IPS-18a (cell line): ENCODE measurements at regions not wholly inside any gene's neighbourhood (a gene's known extent, or its start where the extent isn't known, plus 50 kb on each side); places are given as distances from the start of the nearest gene placed in this dataset.
A peak's percentile ranks its signal among the peaks of the same experiment; 100 is the strongest.

Experiments used
- H3K27ac ChIP-seq: one replicate; pipeline ENCODE4 v1.5.1; 2013; ENCODE audit warnings: low read length
- H3K27me3 ChIP-seq: one replicate; pipeline ENCODE4 v1.6.1; 2013; ENCODE audit warnings: mild to moderate bottlenecking, low read length; ENCODE audit not compliant: control insufficient read depth, insufficient read depth
- H3K36me3 ChIP-seq: one replicate; pipeline ENCODE4 v1.6.1; 2013; ENCODE audit warnings: low read depth, low read length; ENCODE audit not compliant: control insufficient read depth
- H3K4me1 ChIP-seq: one replicate; pipeline ENCODE4 v1.6.1; 2013; ENCODE audit warnings: low read depth, low read length; ENCODE audit not compliant: control insufficient read depth
- H3K4me3 ChIP-seq: one replicate; pipeline ENCODE4 v1.5.1; 2013; ENCODE audit warnings: low read length
- H3K9ac ChIP-seq: one replicate; pipeline ENCODE4 v1.6.1; 2013; ENCODE audit warnings: mild to moderate bottlenecking, low read length, moderate library complexity
- H3K9me3 ChIP-seq: one replicate; pipeline ENCODE4 v1.6.1; 2013; ENCODE audit warnings: low read depth, low read length; ENCODE audit not compliant: control insufficient read depth

GRCh38 chr9:13597004-13597403, 317.5 kb upstream of the MPDZ start:
- Histone ChIP-seq H3K4me1 (peaks cover 19% of the 10 kb centered on the region), H3K9ac (no peak overlapping the region), H3K27ac (no peak overlapping the region), H3K36me3 (no peaks in the 10 kb centered on the region), H3K9me3 (no peaks in the 10 kb centered on the region), H3K4me3 (peak overlapping the region; percentile 25), H3K27me3 (no peaks in the 10 kb centered on the region)

DNA sequence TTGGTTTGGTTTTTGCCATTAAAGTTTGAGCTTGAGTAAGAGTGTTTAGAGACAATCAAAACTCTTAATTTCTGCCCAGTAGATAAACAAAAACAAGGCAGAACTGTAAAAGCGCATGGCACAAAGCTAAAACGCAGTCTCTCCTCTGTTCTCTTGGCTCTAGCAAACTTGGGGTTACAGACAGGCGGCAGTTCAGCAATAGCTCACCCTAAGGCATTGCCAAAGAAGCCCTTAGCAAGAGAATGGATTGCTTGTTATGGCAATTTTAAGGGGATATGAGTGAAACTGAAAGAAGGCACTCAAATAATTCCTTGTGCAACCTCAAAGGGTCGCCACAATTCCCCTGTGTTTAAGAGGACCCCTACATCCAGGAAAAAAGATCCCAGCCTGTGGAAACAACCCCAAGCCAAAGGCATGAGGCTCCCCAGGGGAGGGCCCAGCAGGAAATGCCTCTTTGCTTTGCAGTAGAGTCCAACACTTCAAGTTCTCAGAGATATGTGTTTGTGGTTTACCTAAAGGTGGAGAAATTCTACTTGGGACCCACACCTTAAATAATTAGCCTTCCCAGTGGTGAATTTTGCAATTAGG, 317.0 kb upstream of the MPDZ start:
- Histone ChIP-seq H3K4me3 (peak overlapping the region; percentile 25), H3K36me3 (no peaks in the 10 kb centered on the region), H3K9ac (no peak overlapping the region), H3K27me3 (no peaks in the 10 kb centered on the region), H3K4me1 (peaks cover 23% of the 10 kb centered on the region), H3K27ac (peak overlapping the region; percentile 18), H3K9me3 (no peaks in the 10 kb centered on the region)

GRCh38 chr9:13590996-13591395, 311.5 kb upstream of the MPDZ start:
- no peaks in the 10 kb centered on the region for H3K27me3 ChIP-seq
- H3K9ac ChIP-seq = no peak overlapping the region
- no peak overlapping the region for H3K27ac ChIP-seq
- no peak overlapping the region for H3K4me3 ChIP-seq
- no peaks in the 10 kb centered on the region for H3K36me3 ChIP-seq
- H3K9me3 ChIP-seq = no peaks in the 10 kb centered on the region
- H3K4me1 ChIP-seq = peaks cover 49% of the 10 kb centered on the region

DNA sequence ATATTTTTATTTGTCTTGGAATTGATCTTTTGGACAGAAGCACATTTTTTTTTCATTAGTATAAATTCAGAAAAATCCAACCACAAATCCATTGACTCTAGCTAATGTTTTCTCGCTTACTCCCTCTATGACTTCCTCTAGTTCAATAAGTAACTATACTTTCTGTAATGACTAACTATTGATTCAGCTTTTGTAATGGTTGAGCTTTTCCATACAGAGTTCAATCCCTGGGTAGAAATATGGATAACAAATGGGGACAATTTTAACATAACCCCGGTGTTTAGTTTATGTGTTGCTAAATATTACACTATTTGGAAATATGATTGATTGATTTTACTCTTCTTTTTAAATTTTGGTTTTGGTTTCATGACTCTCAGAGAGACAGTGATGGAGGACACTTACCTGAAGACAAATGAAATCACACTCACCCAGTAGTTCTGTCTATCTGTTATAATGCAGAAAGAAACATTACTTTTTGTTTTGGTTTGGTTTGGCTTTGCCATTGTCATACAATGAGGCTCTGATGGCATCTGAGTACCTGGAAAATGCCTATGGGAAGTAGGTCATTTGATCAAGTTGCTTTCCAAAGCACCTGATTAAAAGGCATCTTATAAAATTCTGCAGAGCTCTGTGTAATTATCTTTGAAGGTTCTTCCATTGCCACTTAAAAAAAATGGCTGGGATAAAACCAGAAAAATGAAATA, 309.7 kb upstream of the MPDZ start:
- no peaks in the 10 kb centered on the region for H3K9me3 ChIP-seq

DNA sequence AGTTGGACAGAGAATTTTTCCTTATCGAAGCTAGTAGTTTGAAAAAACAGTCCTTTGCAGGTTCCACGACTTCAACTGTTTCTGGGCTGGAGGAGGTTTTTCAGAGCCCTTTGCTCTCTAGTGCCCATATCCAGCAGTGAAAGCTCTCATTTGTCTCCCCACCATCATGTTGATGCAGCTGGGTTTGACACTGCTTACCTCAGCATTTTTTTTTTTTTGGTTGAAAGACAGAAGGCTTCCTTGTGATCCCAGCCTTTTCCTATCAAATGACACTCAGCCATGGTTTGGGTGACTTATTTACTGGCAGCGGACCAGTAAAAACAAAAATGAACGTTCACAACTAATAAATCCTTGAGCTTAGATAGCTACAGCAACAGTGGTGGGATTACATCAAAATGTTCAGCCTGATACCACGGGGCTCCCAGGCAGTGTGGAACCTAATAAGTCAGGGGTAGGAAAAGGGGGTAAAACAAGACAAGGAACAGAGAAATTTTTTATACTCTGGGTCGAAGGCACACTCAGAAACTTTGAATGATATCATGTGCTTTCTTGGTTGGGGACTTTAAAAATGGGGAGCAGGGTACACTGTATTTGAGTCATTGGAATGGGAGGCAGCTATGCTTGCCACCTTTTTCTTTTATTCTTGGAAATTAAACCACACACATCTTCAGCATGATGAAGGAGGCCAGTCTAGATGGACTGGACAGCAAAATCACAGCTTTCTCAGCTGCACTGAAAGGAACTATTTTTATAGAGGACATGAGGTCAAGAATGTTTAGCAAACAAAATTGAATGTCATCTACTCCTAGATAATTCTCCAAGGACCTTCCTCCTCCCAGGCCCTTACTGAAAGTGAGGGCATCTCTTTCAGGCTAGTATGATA, 308.9 kb upstream of the MPDZ start:
- no peaks in the 10 kb centered on the region for H3K36me3 ChIP-seq
- H3K4me3 ChIP-seq = no peak overlapping the region
- no peak overlapping the region for H3K9ac ChIP-seq
- H3K4me1 ChIP-seq = peaks cover 45% of the 10 kb centered on the region
- no peaks in the 10 kb centered on the region for H3K9me3 ChIP-seq
- no peak overlapping the region for H3K27ac ChIP-seq
- no peaks in the 10 kb centered on the region for H3K27me3 ChIP-seq

More for the DNA sequence above, 309.7 kb upstream of the MPDZ start:
- H3K4me3 ChIP-seq = no peak overlapping the region
- H3K9ac ChIP-seq = no peak overlapping the region
- peaks cover 45% of the 10 kb centered on the region for H3K4me1 ChIP-seq
- H3K27me3 ChIP-seq = no peaks in the 10 kb centered on the region
- no peaks in the 10 kb centered on the region for H3K36me3 ChIP-seq
- H3K27ac ChIP-seq = no peak overlapping the region

DNA sequence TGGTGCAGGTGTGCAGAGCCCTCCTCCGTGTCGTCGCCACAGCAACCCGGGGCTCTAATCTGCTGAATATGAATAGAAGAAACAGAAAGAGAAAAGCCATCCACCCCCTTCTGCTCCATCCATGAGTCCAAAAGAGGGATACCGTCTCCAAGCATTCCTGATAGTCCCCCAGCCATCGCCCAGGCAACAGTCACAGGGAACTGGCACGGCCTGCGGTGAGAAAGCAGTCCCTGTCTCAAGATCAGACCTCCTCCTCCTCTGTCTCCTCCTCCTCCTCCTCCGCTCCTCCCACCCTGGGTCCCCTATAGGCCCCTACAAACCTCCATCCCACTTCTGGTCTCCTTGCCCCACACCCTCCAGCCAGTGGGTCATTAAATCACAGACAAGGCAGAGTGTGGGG, 308.1 kb upstream of the MPDZ start:
- H3K27me3 ChIP-seq = no peaks in the 10 kb centered on the region
- H3K4me3 ChIP-seq = no peak overlapping the region
- H3K9ac ChIP-seq = no peak overlapping the region
- peaks cover 45% of the 10 kb centered on the region for H3K4me1 ChIP-seq
- H3K9me3 ChIP-seq = no peaks in the 10 kb centered on the region
- H3K36me3 ChIP-seq = no peaks in the 10 kb centered on the region
- no peak overlapping the region for H3K27ac ChIP-seq

- no peaks in the 10 kb centered on the region for H3K9me3 ChIP-seq
- no peaks in the 10 kb centered on the region for H3K27me3 ChIP-seq
- no peak overlapping the region for H3K4me3 ChIP-seq
- H3K9ac ChIP-seq = no peak overlapping the region
- no peaks in the 10 kb centered on the region for H3K36me3 ChIP-seq
- no peak overlapping the region for H3K27ac ChIP-seq
- H3K4me1 ChIP-seq = peaks cover 44% of the 10 kb centered on the region
Measured at GRCh38 chr9:13586587-13587374, 307.3 kb upstream of the MPDZ start.

- H3K9ac ChIP-seq = no peak overlapping the region
- no peaks in the 10 kb centered on the region for H3K27me3 ChIP-seq
- peaks cover 19% of the 10 kb centered on the region for H3K4me1 ChIP-seq
- H3K4me3 ChIP-seq = no peak overlapping the region
- no peaks in the 10 kb centered on the region for H3K36me3 ChIP-seq
- no peaks in the 10 kb centered on the region for H3K9me3 ChIP-seq
- H3K27ac ChIP-seq = no peak overlapping the region
Measured at GRCh38 chr9:13580760-13581159, 301.3 kb upstream of the MPDZ start.

DNA sequence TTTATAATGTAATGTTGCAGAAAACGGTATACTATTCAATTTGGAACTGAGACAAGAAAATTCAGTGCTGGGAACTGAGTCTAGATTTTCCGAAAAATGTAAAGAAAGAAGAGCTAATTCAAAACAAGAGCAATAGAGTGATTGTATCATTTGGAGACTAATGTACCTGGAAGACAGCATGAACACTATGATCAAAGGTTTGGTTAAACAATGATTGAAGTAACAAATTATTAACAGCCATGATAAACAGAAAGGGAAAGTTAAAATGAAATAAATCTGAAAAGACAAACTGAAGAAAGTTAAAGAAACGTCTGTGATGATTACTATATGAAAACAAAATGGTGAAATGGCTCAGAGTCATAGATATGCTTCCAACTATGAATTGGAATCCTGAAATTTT, 300.6 kb upstream of the MPDZ start:
- Histone ChIP-seq H3K27me3 (no peaks in the 10 kb centered on the region), H3K9ac (no peak overlapping the region), H3K4me3 (no peak overlapping the region), H3K4me1 (peaks cover 25% of the 10 kb centered on the region), H3K9me3 (no peaks in the 10 kb centered on the region), H3K36me3 (no peaks in the 10 kb centered on the region), H3K27ac (no peak overlapping the region)

DNA sequence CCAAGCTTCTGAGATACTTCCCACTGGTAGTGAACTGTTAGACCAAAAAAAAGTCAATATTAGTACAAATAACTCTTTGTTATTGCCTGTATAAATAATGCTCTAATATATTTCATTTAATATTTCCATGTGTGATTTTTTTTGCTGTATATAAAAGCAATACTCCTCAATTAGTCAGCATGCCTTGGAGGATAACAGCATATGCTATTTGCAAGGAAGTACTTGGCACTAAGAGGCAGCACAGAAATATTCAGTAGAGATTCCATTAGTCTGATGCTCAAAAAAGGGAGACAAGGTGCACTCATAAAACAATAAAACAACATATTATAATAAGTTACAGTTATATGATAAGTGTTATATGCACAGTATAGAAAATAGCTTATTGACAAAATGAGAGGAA, 296.6 kb upstream of the MPDZ start:
- H3K27me3 ChIP-seq = no peaks in the 10 kb centered on the region
- H3K9me3 ChIP-seq = no peaks in the 10 kb centered on the region
- H3K4me3 ChIP-seq = no peak overlapping the region
- H3K9ac ChIP-seq = no peak overlapping the region
- no peak overlapping the region for H3K27ac ChIP-seq
- H3K36me3 ChIP-seq = no peaks in the 10 kb centered on the region
- H3K4me1 ChIP-seq = peaks cover 25% of the 10 kb centered on the region

GRCh38 chr9:13575558-13575957, 296.1 kb upstream of the MPDZ start:
- peaks cover 25% of the 10 kb centered on the region for H3K4me1 ChIP-seq
- H3K9me3 ChIP-seq = no peaks in the 10 kb centered on the region
- H3K9ac ChIP-seq = no peak overlapping the region
- H3K4me3 ChIP-seq = no peak overlapping the region
- no peaks in the 10 kb centered on the region for H3K27me3 ChIP-seq
- no peaks in the 10 kb centered on the region for H3K36me3 ChIP-seq
- H3K27ac ChIP-seq = no peak overlapping the region
